Right hindlimb (tissue), 1 donor: ENCODE measurements at regions not wholly inside any gene's neighbourhood (a gene's known extent, or its start where the extent isn't known, plus 50 kb on each side); places are given as distances from the start of the nearest gene placed in this dataset.
A peak's percentile ranks its signal among the peaks of the same experiment; 100 is the strongest.
"Not testable (repeated sequence)": the region's sequence is repeated elsewhere in the genome, so short reads cannot be mapped to it uniquely, and the experiment has no call there.

Experiments
- DNase-seq: peaks from one replicate; pipeline ENCODE4 v3.0.0-alpha.2; 2018

GRCh38 chr1:60847855-60848582 lies 234.3 kb upstream of the NFIA start:
- DNase-seq: no peak

DNA sequence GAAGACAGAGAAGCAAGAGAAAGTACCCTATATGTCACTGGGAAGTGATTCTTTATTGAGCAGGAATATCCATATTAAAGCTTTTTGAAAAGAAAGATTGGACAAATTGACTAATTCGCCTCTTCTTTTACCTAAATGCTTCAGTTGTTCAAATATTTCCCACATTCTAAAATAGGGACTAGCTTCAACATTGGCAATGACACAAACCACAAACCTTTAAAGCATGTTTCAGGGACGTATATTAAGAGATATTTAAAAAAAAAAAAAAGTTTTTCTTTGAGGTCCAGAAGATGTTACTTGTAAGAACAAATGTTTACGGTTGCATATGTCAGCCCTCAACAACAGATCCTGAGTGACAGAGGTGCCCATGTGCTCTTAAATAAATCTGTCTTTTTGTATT lies 235.0 kb upstream of the NFIA start:
- no peak for DNase-seq

GRCh38 chr1:60845659-60846058 lies 236.7 kb upstream of the NFIA start:
- DNase-seq: not testable (repeated sequence)

- DNase-seq: no peak
Observed at GRCh38 chr1:60842304-60842703, 240.1 kb upstream of the NFIA start.

- DNase-seq: no peak
Observed at GRCh38 chr1:60841116-60842046, 241.0 kb upstream of the NFIA start.

- DNase-seq: not testable (repeated sequence)
Observed at GRCh38 chr1:60840476-60840875, 241.9 kb upstream of the NFIA start.

- DNase-seq: no peak
Observed at GRCh38 chr1:60835649-60836048, 246.7 kb upstream of the NFIA start.

GRCh38 chr1:60833173-60833572 lies 249.2 kb upstream of the NFIA start:
- no peak for DNase-seq

DNA sequence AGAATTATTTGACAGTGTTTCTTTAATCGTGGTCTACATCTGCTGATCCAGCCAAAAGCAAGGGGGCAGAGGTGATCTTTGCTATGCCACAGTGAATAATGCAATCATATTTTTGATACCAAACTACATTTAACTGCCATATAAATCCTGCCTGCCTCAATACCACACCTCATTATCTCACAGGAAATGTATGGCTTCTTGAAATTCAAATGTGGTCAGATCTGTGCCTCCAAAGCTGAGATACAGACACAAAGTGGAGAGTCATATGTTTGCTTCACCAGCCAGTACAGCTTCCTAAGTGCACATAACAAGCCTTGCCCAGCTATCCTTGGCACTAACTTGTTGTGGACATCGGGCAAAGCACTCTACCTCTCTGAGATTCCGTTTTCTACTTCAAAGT lies 250.0 kb upstream of the NFIA start:
- DNase-seq: no peak

GRCh38 chr1:60831780-60832179 lies 250.6 kb upstream of the NFIA start:
- no peak for DNase-seq

DNA sequence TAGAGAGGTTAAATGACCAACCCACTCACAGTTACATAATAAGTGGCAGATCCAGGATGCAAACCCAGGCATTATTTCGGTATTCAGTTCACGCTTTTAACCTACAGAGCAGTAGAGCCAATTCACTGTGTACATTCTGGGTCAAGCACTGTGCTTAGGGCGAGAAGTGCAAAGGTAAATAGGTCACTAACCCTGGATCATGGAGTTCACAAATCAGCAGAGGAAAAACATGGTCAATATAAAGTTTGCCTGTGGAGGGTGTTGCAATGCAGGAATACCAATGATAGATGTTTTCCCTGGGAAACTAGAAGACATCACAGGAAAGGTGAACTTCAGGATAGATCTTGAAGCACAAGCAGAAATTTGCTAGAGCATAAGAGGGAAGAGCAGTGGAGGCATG lies 253.4 kb upstream of the NFIA start:
- DNase-seq: no peak

- no peak for DNase-seq
Observed at GRCh38 chr1:60826320-60827094, 255.9 kb upstream of the NFIA start.

DNA sequence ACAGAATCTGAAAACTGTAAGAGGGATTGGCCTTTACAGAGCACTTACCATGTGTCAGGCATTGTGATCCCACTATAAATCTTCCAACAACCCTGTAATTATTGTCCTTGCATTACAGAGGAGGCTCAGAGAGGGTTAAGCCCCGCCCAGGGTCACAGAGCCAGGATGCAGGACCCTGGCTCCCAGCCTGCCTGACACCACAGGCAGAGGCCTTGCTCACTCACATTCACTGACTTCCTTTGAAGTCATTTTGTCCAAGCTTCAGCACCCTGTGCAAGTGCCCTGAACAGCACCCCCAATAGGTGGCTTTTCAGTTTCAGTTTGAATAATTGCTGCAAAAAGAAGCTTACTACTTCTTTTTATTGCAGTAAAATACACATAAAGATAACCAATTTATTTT lies 256.8 kb upstream of the NFIA start:
- peak; percentile 39 for DNase-seq

DNA sequence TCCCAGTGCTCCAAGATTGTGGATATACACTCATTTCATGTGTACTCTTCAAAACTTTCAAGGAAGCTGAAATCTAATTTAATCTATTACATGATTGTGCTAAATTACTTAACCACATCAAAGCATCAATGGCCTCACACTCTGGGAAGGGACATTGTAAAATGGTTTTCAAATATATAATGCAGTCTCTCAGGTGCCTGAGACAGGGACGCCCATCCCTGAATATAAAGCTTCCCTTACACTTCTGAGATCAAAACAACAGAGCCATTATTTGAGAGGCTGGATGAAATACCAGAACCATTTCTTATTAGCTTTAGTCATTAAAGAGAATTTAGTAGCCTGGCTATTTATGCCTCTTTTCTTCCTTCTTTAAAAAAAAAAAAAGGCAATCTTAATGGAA lies 259.2 kb upstream of the NFIA start:
- DNase-seq: no peak

DNA sequence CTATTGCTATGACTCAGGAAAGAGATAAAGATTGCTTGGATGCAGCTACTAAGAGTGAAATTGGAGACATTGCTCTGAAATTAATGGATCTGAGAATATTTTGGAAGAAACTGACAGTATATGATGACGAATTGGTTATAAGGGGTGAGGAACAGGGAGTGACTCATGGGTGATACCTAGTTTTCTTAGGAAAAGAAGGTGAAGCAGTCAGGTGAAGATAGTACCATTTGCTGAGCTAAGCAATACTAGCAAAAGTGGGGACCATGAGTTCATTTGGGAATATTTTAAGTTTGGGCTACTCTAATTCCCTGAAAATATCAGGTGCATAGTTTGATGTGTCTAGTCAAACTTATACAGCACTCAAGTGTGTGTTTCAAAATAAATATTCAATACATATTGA lies 260.1 kb upstream of the NFIA start:
- no peak for DNase-seq

DNA sequence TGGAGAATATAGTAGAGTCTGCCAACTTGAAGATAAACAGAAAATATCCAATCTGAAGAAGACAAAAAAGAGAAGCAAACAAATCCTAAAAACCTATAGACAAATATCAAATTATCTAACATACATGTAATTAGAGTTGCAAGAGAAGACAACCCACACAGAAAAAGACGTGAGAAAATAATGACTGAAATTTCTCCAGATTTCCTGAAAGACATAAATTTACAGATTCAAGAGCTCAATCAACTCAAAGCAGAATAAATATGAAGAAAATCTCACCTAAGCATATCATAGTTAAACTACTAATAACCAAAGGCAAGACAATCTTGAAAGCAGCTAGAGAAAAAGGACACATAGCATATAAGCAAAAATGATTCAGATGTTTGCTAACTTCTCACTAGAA lies 261.2 kb upstream of the NFIA start:
- no peak for DNase-seq

DNA sequence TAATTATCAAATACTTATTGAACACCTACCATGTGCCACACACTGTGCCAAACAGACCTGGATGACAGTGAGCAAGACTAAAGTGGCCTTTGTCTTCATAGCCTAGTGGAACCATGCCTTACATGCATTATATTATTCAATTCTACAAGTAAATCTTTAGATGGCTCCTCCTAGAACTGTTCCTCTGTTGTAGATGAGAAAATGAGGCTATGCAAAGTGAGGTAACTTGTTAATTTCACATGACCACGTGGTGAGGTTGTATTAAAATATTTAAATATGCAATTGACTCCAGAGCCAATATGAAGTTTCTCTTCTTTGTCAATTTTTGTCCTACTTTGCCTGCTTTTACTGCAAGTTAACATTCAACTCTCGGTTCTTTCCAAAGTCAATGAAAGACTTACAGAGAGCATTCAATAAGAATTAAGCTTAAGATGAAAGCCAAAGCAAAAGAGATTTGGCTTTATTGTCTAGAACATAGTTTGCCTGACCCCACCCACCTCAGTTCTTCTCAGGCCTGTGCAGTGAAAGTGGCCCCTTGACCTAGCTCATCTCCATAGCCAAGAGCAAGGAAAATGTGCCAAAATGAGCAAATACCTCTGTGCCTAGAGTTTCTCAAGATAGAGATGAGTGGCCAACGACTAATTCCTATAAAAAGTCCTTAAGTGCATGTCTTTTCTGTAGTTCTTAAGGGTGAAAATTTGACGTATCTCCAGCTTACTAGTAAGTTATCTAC lies 263.2 kb upstream of the NFIA start:
- no peak for DNase-seq

DNA sequence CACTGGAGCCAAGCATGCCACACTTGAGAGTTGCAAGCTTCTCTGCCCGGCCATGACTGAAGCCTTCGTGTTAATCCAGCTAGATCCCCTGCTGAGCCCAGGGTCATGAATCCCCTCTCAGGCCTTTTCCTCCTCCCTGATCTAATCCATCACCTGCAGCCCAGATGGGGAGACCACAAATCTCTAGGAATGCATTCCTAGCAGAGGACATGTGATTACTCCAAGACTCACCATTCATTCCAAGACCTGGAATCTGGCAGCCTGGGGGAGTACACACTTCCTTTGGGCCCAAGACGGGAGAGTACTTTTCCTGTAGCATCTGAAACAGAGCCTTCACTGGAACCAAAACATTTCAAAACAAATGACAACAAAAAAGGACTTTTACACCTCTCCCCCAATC lies 269.3 kb upstream of the NFIA start:
- DNase-seq: peak; percentile 39

DNA sequence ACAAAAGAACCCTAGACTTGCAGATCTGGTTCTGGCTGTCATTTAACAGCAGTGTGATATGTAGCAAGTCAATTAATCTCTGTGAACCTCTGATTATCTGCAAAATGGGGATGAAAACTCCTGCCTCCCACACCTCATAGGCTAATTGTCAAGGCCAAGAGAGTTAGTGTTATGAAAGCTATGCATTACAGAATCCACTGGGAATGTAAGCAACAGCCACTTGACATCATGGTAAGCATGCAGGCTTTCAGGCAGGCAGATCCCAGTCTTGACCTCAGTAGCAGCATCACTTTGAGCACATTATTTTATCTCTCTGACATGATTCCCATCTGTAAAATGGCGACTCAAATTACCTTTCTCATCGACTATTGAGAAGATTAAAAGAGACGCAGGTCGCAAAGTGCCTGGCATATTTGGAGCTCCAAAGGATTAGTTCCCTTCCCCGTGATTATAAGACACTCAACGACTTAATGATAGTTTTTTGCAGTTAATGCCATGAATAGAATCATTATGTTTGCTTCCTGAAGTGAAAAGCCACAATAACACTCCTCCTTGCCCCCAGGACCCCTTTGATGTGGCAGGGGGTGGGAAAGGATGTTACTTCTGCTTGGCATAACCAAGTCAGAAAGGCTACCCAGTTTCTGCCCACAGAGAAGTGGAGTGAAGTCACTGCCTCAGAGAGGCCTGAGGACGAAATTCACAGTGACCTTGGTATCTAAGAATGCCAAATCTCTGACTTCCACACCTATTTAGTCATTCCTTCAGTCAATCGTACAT lies 273.0 kb upstream of the NFIA start:
- no peak for DNase-seq

GRCh38 chr1:60808676-60809075 lies 273.7 kb upstream of the NFIA start:
- no peak for DNase-seq

- DNase-seq: no peak
Observed at GRCh38 chr1:60802884-60803283, 279.5 kb upstream of the NFIA start.

GRCh38 chr1:60797351-60797750 lies 285.0 kb upstream of the NFIA start:
- DNase-seq: peak; percentile 85
